ENCODE measurements at regions not wholly inside any gene's neighbourhood (a gene's known extent, or its start where the extent isn't known, plus 50 kb on each side); places are given as distances from the start of the nearest gene placed in this dataset.
"Not testable (repeated sequence)": the region's sequence is repeated elsewhere in the genome, so short reads cannot be mapped to it uniquely, and the experiment has no call there.

DNA sequence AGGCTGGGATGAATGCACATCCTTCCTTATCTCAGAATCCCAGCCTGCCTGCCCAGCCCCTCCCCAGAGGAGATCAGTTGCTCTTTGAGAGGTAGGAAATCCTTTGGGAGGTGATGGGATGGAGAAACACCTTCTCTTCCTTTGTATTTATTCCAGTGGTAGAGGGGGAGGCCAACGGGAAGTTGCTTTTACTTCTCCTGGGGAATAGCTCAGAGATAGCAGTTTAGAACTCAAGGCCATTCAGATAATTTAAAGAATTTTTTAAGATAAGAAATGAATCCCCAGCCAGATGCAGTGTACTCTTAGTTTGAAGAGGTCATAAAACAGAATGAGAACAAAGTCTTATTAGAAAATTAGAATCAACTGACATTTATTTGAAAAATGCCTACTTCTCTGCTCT lies 67.4 kb upstream of the PPM1B start:
- H3K27ac ChIP-seq (ENCODE audit: low read depth, low read length): no peak overlapping the region
- CTCF ChIA-PET: no interaction called here
- peaks cover 0 to 7% of the 10 kb centered on the region in 2 donors for H3K27me3 Mint-ChIP-seq
- H3K4me1 ChIP-seq (ENCODE audit: insufficient read depth, low read length): no peaks in the 10 kb centered on the region
- H3K4me3 ChIP-seq (ENCODE audit: low read length): no peak overlapping the region
- no peak overlapping the region for H3K4me3 Mint-ChIP-seq
- POLR2A ChIA-PET: no interaction called here
- no peaks in the 10 kb centered on the region for H3K27me3 ChIP-seq (ENCODE audit: insufficient read depth, low read length, poor library complexity, severe bottlenecking)
- no peak for DNase-seq
- H3K36me3 ChIP-seq (ENCODE audit: insufficient read depth, low read length): no peaks in the 10 kb centered on the region
- peaks cover 3 to 30% (median 5%) of the 10 kb centered on the region in 3 donors for H3K4me1 Mint-ChIP-seq
- H3K36me3 Mint-ChIP-seq: no peaks in the 10 kb centered on the region
- H3K27ac Mint-ChIP-seq: peak overlapping the region in 1 of 8 donors; percentile 7
- no peaks in the 10 kb centered on the region for H3K9me3 ChIP-seq (ENCODE audit: low read length)
- H3K9me3 Mint-ChIP-seq: no peaks in the 10 kb centered on the region

DNA sequence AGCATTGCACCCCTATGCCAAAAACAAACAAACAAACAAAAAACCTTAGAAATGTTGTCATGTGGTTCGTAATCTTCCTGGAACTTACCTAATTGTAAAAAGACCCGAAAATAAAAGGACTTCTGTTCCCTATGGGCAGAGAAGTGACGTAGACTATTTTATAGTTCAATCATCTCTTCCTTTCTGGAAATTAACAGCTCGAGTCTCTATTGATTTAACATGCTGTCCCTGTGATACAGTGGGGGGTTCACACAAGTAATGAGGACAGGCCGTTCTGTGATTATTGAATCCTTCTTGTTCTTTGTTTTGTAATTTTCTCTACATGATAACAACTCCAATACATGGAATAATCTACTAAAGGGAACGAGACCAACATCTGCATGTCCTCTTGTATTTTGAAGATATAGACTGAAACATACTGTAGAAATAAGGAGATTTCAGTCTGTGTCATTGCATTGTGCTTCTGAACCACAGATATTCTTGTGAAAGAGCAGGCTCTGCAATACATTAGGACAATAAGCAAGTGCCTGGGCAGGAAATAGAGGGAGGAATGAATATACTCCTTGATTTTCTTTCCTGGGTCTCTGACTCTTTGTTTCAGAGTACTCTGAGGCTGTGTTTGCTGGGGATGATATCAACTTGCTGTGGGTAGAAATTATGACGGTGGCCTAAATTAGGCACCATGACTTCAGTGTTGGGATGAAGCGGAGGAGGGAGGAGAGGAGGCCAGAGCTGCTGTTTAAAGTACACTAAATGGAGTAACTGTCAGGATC lies 65.7 kb upstream of the PPM1B start:
- POLR2A ChIA-PET: interaction anchor here (0.7 kb wide), 1 partner anchor 12 kb away, joined by 3 read pairs; no protein-coding TSS in a partner anchor
- no peak overlapping the region for H3K4me3 ChIP-seq (ENCODE audit: low read length)
- CTCF ChIA-PET: no interaction called here

DNA sequence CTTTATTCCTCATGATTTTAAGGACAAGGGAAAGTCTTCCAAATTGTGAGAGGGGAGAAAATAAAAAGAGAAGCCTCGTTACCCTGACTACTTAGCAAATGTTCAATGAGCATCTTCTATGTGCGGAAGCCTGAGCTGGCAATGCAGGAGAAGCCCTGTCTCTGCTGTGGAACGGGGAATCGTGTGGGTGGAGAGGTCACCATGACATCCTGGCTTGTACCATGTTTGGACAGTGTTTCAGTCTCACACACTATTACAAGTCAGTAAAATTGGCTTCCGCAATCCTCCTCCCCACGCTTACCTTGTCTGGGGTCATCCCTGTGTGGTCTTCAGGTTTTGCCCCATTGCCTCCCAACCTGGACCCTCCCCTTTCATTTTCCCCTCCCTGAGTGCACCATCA lies 65.0 kb upstream of the PPM1B start:
- Mint-ChIP-seq H3K36me3 (no peaks in the 10 kb centered on the region), H3K27ac (no peak overlapping the region), H3K27me3 (peaks cover 4 to 8% of the 10 kb centered on the region in 2 donors), H3K4me3 (no peak overlapping the region), H3K4me1 (peaks cover 3 to 30% (median 5%) of the 10 kb centered on the region in 3 donors), H3K9me3 (no peaks in the 10 kb centered on the region)
- ChIA-PET POLR2A (no interaction called here), CTCF (no interaction called here)
- DNase-seq: no peak
- Histone ChIP-seq H3K27ac (ENCODE audit: low read depth, low read length) (no peak overlapping the region), H3K9me3 (ENCODE audit: low read length) (no peaks in the 10 kb centered on the region), H3K27me3 (ENCODE audit: insufficient read depth, low read length, poor library complexity, severe bottlenecking) (no peaks in the 10 kb centered on the region), H3K36me3 (ENCODE audit: insufficient read depth, low read length) (no peaks in the 10 kb centered on the region), H3K4me3 (ENCODE audit: low read length) (no peak overlapping the region), H3K4me1 (ENCODE audit: insufficient read depth, low read length) (no peaks in the 10 kb centered on the region)

More for the DNA sequence above, 65.7 kb upstream of the PPM1B start:
- Mint-ChIP-seq H3K27ac (no peak overlapping the region), H3K9me3 (no peaks in the 10 kb centered on the region), H3K27me3 (peaks cover 4 to 7% of the 10 kb centered on the region in 2 donors), H3K4me1 (peaks cover 3 to 35% (median 5%) of the 10 kb centered on the region in 3 donors), H3K36me3 (no peaks in the 10 kb centered on the region), H3K4me3 (no peak overlapping the region)
- Histone ChIP-seq H3K27me3 (ENCODE audit: insufficient read depth, low read length, poor library complexity, severe bottlenecking) (no peaks in the 10 kb centered on the region), H3K27ac (ENCODE audit: low read depth, low read length) (no peak overlapping the region), H3K4me1 (ENCODE audit: insufficient read depth, low read length) (no peaks in the 10 kb centered on the region), H3K9me3 (ENCODE audit: low read length) (no peaks in the 10 kb centered on the region), H3K36me3 (ENCODE audit: insufficient read depth, low read length) (no peaks in the 10 kb centered on the region)
- no peak for DNase-seq

DNA sequence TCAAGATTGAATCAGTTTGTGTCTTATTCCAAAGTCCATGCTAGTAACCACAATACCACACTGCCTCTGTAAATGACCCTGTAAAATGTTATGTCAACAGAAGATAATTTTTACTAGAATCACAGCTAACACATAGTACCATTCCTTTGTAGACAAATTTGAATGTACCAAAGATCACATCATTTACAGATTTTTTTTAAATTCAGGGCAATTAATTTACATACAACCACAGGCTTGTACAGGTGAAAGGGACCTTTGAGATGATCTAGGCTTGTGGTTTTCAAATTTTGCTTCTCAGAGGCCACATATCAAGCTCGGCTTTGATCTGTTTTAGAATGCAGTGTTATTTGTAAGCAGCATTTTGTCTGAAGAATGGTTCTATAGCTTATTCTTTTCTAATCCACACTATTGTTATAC lies 63.8 kb upstream of the PPM1B start:
- ChIA-PET CTCF (no interaction called here), POLR2A (no interaction called here)
- Histone ChIP-seq H3K4me1 (ENCODE audit: insufficient read depth, low read length) (no peaks in the 10 kb centered on the region), H3K9me3 (ENCODE audit: low read length) (no peaks in the 10 kb centered on the region), H3K27ac (ENCODE audit: low read depth, low read length) (no peak overlapping the region), H3K36me3 (ENCODE audit: insufficient read depth, low read length) (no peaks in the 10 kb centered on the region), H3K27me3 (ENCODE audit: insufficient read depth, low read length, poor library complexity, severe bottlenecking) (no peaks in the 10 kb centered on the region), H3K4me3 (ENCODE audit: low read length) (no peak overlapping the region)
- no peak overlapping the region for H3K27ac Mint-ChIP-seq
- DNase-seq: no peak
- peaks cover 4 to 6% of the 10 kb centered on the region in 2 donors for H3K27me3 Mint-ChIP-seq
- peaks cover 3 to 29% (median 5%) of the 10 kb centered on the region in 3 donors for H3K4me1 Mint-ChIP-seq
- no peaks in the 10 kb centered on the region for H3K9me3 Mint-ChIP-seq
- no peaks in the 10 kb centered on the region for H3K36me3 Mint-ChIP-seq
- no peak overlapping the region for H3K4me3 Mint-ChIP-seq

DNA sequence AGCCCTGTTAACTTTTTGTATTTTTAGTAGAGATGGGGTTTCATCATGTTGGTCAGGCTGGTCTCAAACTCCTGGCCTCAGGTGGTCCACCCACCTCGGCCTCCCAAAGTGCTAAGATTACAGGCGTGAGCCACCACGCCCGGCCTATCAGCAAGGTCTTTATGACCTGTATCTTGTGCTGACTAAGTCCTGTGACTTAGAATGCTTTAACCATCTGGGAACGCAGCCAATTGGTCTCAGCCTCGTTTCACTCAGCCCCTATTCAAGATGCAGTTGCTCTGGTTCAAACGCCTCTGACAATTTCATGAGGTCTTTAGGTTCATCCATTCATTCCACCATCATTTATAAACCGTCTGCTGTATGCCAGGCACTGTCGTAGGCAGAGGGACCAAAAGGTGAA lies 62.2 kb upstream of the PPM1B start:
- H3K27me3 Mint-ChIP-seq; DNase-seq; H3K9me3 ChIP-seq (ENCODE audit: low read length); H3K4me3 ChIP-seq (ENCODE audit: low read length); H3K27ac ChIP-seq (ENCODE audit: low read depth, low read length); H3K36me3 Mint-ChIP-seq; H3K4me1 ChIP-seq (ENCODE audit: insufficient read depth, low read length); POLR2A ChIA-PET; H3K27me3 ChIP-seq (ENCODE audit: insufficient read depth, low read length, poor library complexity, severe bottlenecking); H3K27ac Mint-ChIP-seq; H3K36me3 ChIP-seq (ENCODE audit: insufficient read depth, low read length); H3K9me3 Mint-ChIP-seq; CTCF ChIA-PET: not testable (repeated sequence)
- Mint-ChIP-seq H3K4me3 (peak overlapping the region in 1 of 7 donors; percentile 62), H3K4me1 (peaks cover 0 to 17% (median 0%) of the 10 kb centered on the region in 3 donors)

DNA sequence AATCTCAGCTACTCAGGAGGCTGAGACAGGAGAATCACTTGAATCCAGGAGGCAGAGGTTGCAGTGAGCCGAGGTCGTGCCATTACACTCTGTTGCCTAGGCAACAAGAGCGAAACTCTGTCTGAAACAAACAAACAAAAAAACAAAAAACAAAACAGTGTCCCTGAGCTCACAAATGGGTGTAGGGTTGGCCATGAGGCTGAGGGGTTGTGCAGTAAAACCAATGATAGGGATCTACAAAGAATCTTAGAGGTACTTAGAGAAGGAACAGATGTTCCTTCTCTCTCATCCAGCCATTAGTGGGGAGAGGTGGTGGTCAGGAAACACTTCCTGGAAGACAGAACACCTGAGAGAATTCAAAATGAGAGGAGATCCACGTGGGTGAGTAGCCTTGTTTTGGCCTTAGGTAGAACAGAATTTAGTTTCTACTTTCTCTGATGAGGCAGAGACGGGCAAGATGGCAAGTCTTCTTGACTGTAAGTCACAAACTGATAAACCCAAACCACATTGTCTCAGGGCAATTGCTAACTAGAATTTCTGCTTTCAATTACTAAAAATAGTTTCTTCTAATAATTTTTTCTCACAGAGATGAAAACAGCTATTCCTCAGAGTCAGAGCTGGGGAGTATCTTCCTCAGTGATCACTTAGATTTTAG lies 61.5 kb upstream of the PPM1B start:
- Histone ChIP-seq H3K27ac (ENCODE audit: low read depth, low read length) (no peak overlapping the region), H3K9me3 (ENCODE audit: low read length) (no peaks in the 10 kb centered on the region), H3K27me3 (ENCODE audit: insufficient read depth, low read length, poor library complexity, severe bottlenecking) (no peaks in the 10 kb centered on the region), H3K4me3 (ENCODE audit: low read length) (no peak overlapping the region), H3K4me1 (ENCODE audit: insufficient read depth, low read length) (no peaks in the 10 kb centered on the region), H3K36me3 (ENCODE audit: insufficient read depth, low read length) (no peaks in the 10 kb centered on the region)
- Mint-ChIP-seq H3K4me1 (peaks cover 0 to 17% (median 0%) of the 10 kb centered on the region in 3 donors), H3K9me3 (no peaks in the 10 kb centered on the region), H3K27me3 (peaks cover 5 to 10% of the 10 kb centered on the region in 2 donors), H3K36me3 (no peaks in the 10 kb centered on the region), H3K4me3 (no peak overlapping the region), H3K27ac (no peak overlapping the region)
- POLR2A ChIA-PET: no interaction called here
- DNase-seq: no peak
- CTCF ChIA-PET: interaction anchor here (1.1 kb wide), 1 partner anchor 19 kb away, joined by 6 read pairs; no protein-coding TSS in a partner anchor

DNA sequence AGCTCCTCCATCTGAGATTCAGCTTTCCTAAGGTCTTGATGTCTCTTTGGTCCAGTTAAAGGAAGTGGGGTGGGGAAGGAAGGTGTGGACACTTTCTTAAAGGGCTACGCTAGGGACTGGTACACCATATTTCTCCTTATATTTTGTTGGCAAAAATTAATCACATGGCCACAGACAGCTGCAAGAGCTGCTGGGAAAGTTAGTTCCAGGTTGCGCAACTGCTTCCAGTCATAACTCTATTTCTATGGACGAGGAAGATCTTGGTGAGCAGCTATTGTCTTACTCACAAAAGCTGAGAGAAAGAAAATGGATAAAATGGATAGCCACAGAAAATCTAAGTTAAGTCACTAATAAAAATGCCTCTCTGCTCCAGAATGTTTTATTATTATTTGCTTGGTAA lies 60.7 kb upstream of the PPM1B start:
- no peaks in the 10 kb centered on the region for H3K9me3 ChIP-seq (ENCODE audit: low read length)
- CTCF ChIA-PET: interaction anchor here (1.1 kb wide), 1 partner anchor 20 kb away, joined by 6 read pairs; no protein-coding TSS in a partner anchor
- peaks cover 5 to 10% of the 10 kb centered on the region in 2 donors for H3K27me3 Mint-ChIP-seq
- H3K4me1 ChIP-seq (ENCODE audit: insufficient read depth, low read length): no peaks in the 10 kb centered on the region
- H3K27ac Mint-ChIP-seq: no peak overlapping the region
- no peaks in the 10 kb centered on the region for H3K9me3 Mint-ChIP-seq
- H3K36me3 Mint-ChIP-seq: no peaks in the 10 kb centered on the region
- H3K27me3 ChIP-seq (ENCODE audit: insufficient read depth, low read length, poor library complexity, severe bottlenecking): no peaks in the 10 kb centered on the region
- H3K4me3 ChIP-seq (ENCODE audit: low read length): no peak overlapping the region
- POLR2A ChIA-PET: no interaction called here
- H3K4me3 Mint-ChIP-seq: no peak overlapping the region
- H3K27ac ChIP-seq (ENCODE audit: low read depth, low read length): no peak overlapping the region
- DNase-seq: no peak
- no peaks in the 10 kb centered on the region for H3K36me3 ChIP-seq (ENCODE audit: insufficient read depth, low read length)
- H3K4me1 Mint-ChIP-seq: peaks cover 0 to 17% (median 0%) of the 10 kb centered on the region in 3 donors

DNA sequence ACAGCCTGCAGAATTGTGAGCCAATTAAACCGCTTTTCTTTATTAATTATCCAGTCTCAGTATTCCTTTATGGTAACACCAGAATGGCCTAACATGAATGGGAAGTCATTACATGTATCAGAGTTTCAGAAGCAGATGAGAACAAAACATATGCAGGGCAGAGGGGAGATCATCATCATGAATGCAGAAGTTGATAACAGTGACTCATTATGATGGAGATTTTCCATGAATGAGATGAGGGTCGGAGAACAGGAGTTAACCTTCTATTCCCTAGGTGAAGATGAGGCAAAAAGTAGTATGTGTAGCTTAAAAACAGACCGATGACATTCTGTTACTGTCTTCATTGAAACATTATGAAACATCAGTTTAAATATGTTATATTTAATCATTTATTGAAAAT lies 59.5 kb upstream of the PPM1B start:
- Mint-ChIP-seq H3K36me3 (no peaks in the 10 kb centered on the region), H3K4me1 (peaks cover 0 to 17% (median 0%) of the 10 kb centered on the region in 3 donors), H3K27ac (no peak overlapping the region), H3K27me3 (peaks cover 5 to 10% of the 10 kb centered on the region in 2 donors), H3K9me3 (no peaks in the 10 kb centered on the region), H3K4me3 (no peak overlapping the region)
- no peaks in the 10 kb centered on the region for H3K9me3 ChIP-seq (ENCODE audit: low read length)
- no peak overlapping the region for H3K27ac ChIP-seq (ENCODE audit: low read depth, low read length)
- no peak for DNase-seq
- H3K27me3 ChIP-seq (ENCODE audit: insufficient read depth, low read length, poor library complexity, severe bottlenecking): no peaks in the 10 kb centered on the region
- POLR2A ChIA-PET: interaction anchor here (0.6 kb wide), 1 partner anchor 262 kb away, joined by 4 read pairs; no protein-coding TSS in a partner anchor
- H3K4me1 ChIP-seq (ENCODE audit: insufficient read depth, low read length): no peaks in the 10 kb centered on the region
- H3K4me3 ChIP-seq (ENCODE audit: low read length): no peak overlapping the region
- CTCF ChIA-PET: no interaction called here
- H3K36me3 ChIP-seq (ENCODE audit: insufficient read depth, low read length): no peaks in the 10 kb centered on the region
